Smooth muscle cell (in vitro differentiated cells): ENCODE measurements at regions not wholly inside any gene's neighbourhood (a gene's known extent, or its start where the extent isn't known, plus 50 kb on each side); places are given as distances from the start of the nearest gene placed in this dataset.

Experiments
- DNase-seq: peaks from one replicate; lab custom pipeline; 2025; ENCODE audit not compliant: unreplicated experiment; lab: John Stamatoyannopoulos, UW
- H2AFZ ChIP-seq: fragments of 200-600 bp; sonication (generic); 2 replicates; pipeline ENCODE4 v1.6.0; 2016; ENCODE audit warnings: antibody characterized with exemption, low read depth, mild to moderate bottlenecking
- H3F3A ChIP-seq: fragments of 200-600 bp; sonication (generic); 2 replicates; pipeline ENCODE4 v1.6.0; 2017; ENCODE audit warnings: antibody characterized with exemption, low read depth
- H3K27ac ChIP-seq: fragments of 200-600 bp; sonication (generic); 2 replicates; pipeline ENCODE4 v1.5.1; 2016; ENCODE audit warnings: low read depth, mild to moderate bottlenecking
- H3K27me3 ChIP-seq: fragments of 200-600 bp; sonication (generic); 2 replicates; pipeline ENCODE4 v1.6.1; 2016; ENCODE audit warnings: low read depth, mild to moderate bottlenecking
- H3K36me3 ChIP-seq: fragments of 200-600 bp; sonication (generic); 2 replicates; pipeline ENCODE4 v1.5.1; 2016; ENCODE audit warnings: low read depth
- H3K4me1 ChIP-seq: fragments of 200-600 bp; sonication (generic); 2 replicates; pipeline ENCODE4 v1.5.1; 2016; ENCODE audit warnings: low read depth
- H3K4me2 ChIP-seq: fragments of 200-600 bp; sonication (generic); 2 replicates; pipeline ENCODE4 v1.6.0; 2016; ENCODE audit warnings: mild to moderate bottlenecking
- H3K4me3 ChIP-seq: fragments of 200-600 bp; sonication (generic); 2 replicates; pipeline ENCODE4 v1.5.1; 2016; ENCODE audit warnings: mild to moderate bottlenecking
- H3K79me2 ChIP-seq: fragments of 200-600 bp; sonication (generic); 2 replicates; pipeline ENCODE4 v1.6.0; 2016; ENCODE audit warnings: low read depth, mild to moderate bottlenecking
- H3K9ac ChIP-seq: fragments of 200-600 bp; sonication (generic); 2 replicates; pipeline ENCODE4 v1.6.0; 2016; ENCODE audit warnings: low read depth
- H3K9me3 ChIP-seq: fragments of 200-600 bp; sonication (generic); replicated peaks from 2 replicates; pipeline ENCODE4 v1.5.1; 2016; ENCODE audit warnings: low read depth
- H4K20me1 ChIP-seq: fragments of 200-600 bp; sonication (generic); 2 replicates; pipeline ENCODE4 v1.6.0; 2016; ENCODE audit warnings: low read depth
- WGBS: methylation state at CpG from one replicate; pipeline ENCODE4 v1.1.7; 2016; ENCODE audit warnings: low lambda C conversion rate; 5-methylcytosine and 5-hydroxymethylcytosine counted together
- TF ChIP-seq, protein P1 (sequence below): fragments of 200-600 bp; sonication (generic); IDR thresholded peaks from 2 replicates; pipeline ENCODE4 v1.5.1; 2017; ENCODE audit warnings: borderline replicate concordance, mild to moderate bottlenecking, antibody characterized with exemption; ENCODE audit not compliant: insufficient read depth, poor library complexity, severe bottlenecking

DNA sequence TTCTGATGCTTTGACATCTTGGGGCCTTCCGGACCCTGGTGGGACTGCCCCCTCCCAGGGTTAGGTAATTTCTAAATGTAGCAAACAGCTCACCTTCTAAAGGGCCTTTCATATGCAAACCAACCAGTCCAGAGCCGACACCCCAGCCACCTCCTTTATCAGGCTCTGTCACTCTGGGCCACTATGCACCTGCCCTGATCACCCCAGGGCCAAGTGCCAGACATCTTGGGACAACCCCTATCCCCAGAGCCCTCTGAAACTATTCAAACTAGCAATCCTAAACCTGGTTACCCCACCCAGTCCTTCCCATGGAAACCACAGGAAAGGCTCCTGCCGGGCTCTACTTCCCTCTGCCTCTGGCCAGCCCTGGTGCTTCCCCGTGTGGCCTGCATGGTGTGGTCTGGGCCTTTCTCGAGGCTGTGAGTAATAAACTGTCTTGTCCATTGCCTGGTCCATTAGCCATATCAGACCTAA lies 91.2 kb upstream of the TNRC6C start:
- Histone ChIP-seq H4K20me1 (no peaks in the 10 kb centered on the region), H3F3A (peaks cover 3% of the 10 kb centered on the region), H3K79me2 (no peaks in the 10 kb centered on the region), H3K36me3 (no peaks in the 10 kb centered on the region), H3K9ac (no peak overlapping the region), H3K4me1 (no peaks in the 10 kb centered on the region), H3K27me3 (peaks cover 7% of the 10 kb centered on the region), H3K4me2 (no peak overlapping the region), H2AFZ (no peak overlapping the region), H3K27ac (no peak overlapping the region), H3K9me3 (no peaks in the 10 kb centered on the region), H3K4me3 (no peak overlapping the region)
- TF ChIP-seq, protein P1, sequence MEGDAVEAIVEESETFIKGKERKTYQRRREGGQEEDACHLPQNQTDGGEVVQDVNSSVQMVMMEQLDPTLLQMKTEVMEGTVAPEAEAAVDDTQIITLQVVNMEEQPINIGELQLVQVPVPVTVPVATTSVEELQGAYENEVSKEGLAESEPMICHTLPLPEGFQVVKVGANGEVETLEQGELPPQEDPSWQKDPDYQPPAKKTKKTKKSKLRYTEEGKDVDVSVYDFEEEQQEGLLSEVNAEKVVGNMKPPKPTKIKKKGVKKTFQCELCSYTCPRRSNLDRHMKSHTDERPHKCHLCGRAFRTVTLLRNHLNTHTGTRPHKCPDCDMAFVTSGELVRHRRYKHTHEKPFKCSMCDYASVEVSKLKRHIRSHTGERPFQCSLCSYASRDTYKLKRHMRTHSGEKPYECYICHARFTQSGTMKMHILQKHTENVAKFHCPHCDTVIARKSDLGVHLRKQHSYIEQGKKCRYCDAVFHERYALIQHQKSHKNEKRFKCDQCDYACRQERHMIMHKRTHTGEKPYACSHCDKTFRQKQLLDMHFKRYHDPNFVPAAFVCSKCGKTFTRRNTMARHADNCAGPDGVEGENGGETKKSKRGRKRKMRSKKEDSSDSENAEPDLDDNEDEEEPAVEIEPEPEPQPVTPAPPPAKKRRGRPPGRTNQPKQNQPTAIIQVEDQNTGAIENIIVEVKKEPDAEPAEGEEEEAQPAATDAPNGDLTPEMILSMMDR = no peak
- 79% methylated on average over 5 of the region's 5 CpGs for WGBS
- DNase-seq = no peak

DNA sequence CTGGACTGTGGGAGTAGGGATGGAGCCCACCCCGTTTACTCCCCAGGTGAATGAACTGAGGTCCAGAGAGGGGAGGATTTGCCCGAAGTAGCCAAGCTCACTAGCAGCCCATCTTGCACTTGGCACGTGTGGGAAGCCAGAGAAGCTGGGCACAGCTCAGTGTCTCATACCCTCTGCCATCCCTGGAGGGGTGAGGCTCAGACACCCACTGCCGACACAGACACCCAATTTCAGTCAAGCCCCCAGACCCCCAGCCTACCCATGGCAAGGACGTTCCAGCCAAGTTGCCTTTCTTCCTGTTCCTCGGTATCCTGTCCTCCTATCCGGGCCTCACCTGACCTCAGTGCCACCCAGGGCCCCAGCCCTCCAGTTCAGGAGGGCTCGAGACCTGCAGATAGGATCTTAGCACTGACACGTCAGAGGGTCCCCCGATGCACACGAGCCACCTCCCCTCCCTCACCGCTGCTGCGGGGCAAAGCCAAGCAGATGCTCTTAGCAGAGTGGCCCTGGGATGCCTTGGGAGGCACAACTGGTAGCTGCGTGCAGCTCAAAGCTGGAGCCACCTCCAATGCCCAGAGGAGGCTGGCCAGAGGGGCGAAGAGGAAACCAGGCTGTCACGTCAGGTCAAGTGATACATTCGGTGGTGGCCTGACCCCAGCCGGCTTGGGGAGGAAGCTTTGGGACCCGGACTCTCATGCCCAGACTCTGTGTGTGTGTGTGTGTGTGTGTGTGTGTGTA lies 90.4 kb upstream of the TNRC6C start:
- H3K9ac ChIP-seq = no peak overlapping the region
- H4K20me1 ChIP-seq = no peaks in the 10 kb centered on the region
- no peaks in the 10 kb centered on the region for H3K79me2 ChIP-seq
- no peak overlapping the region for H3K27ac ChIP-seq
- 96% methylated on average over 19 of the region's 19 CpGs for WGBS
- peaks cover 3% of the 10 kb centered on the region for H3F3A ChIP-seq
- H3K4me3 ChIP-seq = no peak overlapping the region
- H3K4me2 ChIP-seq = no peak overlapping the region
- no peaks in the 10 kb centered on the region for H3K36me3 ChIP-seq
- DNase-seq = no peak
- H2AFZ ChIP-seq = no peak overlapping the region
- TF ChIP-seq, protein P1 = no peak
- H3K9me3 ChIP-seq = no peaks in the 10 kb centered on the region
- H3K4me1 ChIP-seq = no peaks in the 10 kb centered on the region
- peaks cover 8% of the 10 kb centered on the region for H3K27me3 ChIP-seq

DNA sequence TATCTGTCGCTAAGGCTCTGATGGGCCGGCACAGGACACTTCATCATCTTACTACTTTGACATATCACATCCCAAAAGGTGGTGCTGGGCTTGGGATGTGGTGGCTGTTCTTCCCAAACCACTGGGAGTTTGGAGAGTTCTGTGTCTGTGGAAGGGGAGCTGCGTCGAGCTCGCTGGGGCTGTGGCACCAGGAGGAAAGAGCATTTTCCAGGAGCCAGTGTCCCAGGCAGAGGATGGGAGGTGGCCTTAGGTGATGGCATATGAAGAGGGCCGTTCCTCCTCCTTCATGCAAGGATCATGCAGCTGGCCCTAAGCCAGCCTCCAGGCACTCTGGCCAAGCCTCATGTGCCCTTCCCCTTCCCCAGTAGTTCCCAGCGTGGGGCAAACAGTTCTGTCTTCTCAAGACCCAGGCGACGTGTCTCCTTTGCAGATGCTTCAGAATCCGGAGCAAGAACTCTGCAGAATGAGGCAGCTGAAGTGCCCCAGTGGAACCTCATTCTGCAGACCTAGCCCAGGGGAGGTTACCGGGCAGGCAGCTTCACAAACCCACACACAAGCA lies 89.4 kb upstream of the TNRC6C start:
- Histone ChIP-seq H3K36me3 (no peaks in the 10 kb centered on the region), H4K20me1 (no peaks in the 10 kb centered on the region), H3K27ac (no peak overlapping the region), H3K4me3 (no peak overlapping the region), H3K4me2 (no peak overlapping the region), H3F3A (peaks cover 3% of the 10 kb centered on the region), H3K9ac (no peak overlapping the region), H3K79me2 (no peaks in the 10 kb centered on the region), H3K9me3 (no peaks in the 10 kb centered on the region), H3K4me1 (no peaks in the 10 kb centered on the region), H2AFZ (no peak overlapping the region), H3K27me3 (peaks cover 8% of the 10 kb centered on the region)
- TF ChIP-seq, protein P1 = no peak
- WGBS = 90% methylated on average over 11 of the region's 11 CpGs
- DNase-seq = no peak
